ENCODE measurements at regions not wholly inside any gene's neighbourhood (a gene's known extent, or its start where the extent isn't known, plus 50 kb on each side); places are given as distances from the start of the nearest gene placed in this dataset.
"Not testable (repeated sequence)": the region's sequence is repeated elsewhere in the genome, so short reads cannot be mapped to it uniquely, and the experiment has no call there.

DNA sequence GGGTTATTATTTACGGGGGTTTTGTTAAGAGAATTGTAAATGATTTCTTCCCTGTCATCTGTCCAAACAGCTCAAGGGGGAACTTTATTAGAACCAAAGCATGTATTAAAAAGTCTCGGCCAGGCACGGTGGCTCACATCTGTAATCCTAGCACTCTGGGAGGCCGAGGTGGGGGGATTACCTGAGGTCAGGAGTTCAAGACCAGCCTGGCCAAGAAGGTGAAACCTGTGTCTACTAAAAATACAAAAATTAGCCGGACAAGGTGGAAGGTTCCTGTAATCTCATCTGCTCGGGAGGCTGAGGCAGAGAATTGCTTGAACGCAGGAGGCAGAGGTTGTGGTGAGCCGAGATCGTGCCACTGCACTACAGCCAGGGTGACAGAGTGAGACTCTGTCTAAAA lies 4486.6 kb upstream of the OR11H1 start:
- not testable (repeated sequence) for H3K4me1 Mint-ChIP-seq; H3K4me3 Mint-ChIP-seq; H3K27me3 Mint-ChIP-seq (ENCODE audit: low read depth); H3K27ac Mint-ChIP-seq
- Mint-ChIP-seq H3K36me3 (ENCODE audit: low read depth) (peaks cover 22% of the 10 kb centered on the region), H3K9me3 (peaks cover 62% of the 10 kb centered on the region)

DNA sequence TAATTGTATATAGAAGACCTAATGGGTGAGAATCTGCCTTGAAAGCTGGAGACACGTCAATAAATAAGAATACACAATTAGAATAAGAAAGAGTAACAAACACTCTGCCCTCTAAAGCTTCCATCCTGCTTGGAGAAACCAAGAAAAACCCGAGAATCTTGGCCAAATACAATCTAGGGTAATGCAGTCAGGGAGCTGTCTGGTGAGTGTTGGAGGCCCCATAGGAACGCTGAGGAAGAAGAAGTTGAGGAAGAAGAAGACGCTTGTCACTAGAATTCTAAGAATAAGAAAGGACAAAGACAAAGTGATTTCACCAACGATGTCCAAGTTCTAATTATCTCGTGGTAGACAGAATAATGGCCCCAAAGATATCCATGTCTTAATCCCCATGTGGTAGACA lies 4485.9 kb upstream of the OR11H1 start:
- TF ChIP-seq, protein P1, sequence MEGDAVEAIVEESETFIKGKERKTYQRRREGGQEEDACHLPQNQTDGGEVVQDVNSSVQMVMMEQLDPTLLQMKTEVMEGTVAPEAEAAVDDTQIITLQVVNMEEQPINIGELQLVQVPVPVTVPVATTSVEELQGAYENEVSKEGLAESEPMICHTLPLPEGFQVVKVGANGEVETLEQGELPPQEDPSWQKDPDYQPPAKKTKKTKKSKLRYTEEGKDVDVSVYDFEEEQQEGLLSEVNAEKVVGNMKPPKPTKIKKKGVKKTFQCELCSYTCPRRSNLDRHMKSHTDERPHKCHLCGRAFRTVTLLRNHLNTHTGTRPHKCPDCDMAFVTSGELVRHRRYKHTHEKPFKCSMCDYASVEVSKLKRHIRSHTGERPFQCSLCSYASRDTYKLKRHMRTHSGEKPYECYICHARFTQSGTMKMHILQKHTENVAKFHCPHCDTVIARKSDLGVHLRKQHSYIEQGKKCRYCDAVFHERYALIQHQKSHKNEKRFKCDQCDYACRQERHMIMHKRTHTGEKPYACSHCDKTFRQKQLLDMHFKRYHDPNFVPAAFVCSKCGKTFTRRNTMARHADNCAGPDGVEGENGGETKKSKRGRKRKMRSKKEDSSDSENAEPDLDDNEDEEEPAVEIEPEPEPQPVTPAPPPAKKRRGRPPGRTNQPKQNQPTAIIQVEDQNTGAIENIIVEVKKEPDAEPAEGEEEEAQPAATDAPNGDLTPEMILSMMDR (IDR thresholded peaks at IDR 0.05; ENCODE audit: unreplicated experiment in 3 of 3) = no peak
- no peak overlapping the region for H3K4me3 Mint-ChIP-seq
- H3K27ac Mint-ChIP-seq = no peak overlapping the region
- no peaks in the 10 kb centered on the region for H3K4me1 Mint-ChIP-seq
- no peaks in the 10 kb centered on the region for H3K27me3 Mint-ChIP-seq (ENCODE audit: low read depth)
- peaks cover 58% of the 10 kb centered on the region for H3K9me3 Mint-ChIP-seq
- peaks cover 20% of the 10 kb centered on the region for H3K36me3 Mint-ChIP-seq (ENCODE audit: low read depth)

DNA sequence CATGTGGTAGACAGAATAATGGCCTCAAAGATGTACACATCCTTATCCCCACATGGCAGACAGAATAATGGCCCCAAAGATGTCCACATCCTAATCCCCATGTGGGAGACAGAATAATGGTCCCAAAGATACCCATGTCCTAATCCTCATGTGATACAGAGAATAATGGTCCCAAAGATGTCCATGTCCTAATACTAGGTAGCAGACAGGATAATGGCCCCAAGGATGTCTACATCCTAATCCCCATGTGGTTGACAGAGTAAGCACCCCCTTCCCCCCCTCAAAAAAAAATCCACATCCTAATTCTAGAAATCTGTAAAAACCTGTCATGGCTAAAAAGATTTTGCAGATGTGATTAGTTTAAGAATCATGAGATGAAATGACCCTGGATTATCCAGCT lies 4484.7 kb upstream of the OR11H1 start:
- not testable (repeated sequence) for H3K27ac Mint-ChIP-seq; H3K4me3 Mint-ChIP-seq; H3K4me1 Mint-ChIP-seq; H3K27me3 Mint-ChIP-seq (ENCODE audit: low read depth)
- H3K9me3 Mint-ChIP-seq = peaks cover 48% of the 10 kb centered on the region
- H3K36me3 Mint-ChIP-seq (ENCODE audit: low read depth) = peaks cover 14% of the 10 kb centered on the region

DNA sequence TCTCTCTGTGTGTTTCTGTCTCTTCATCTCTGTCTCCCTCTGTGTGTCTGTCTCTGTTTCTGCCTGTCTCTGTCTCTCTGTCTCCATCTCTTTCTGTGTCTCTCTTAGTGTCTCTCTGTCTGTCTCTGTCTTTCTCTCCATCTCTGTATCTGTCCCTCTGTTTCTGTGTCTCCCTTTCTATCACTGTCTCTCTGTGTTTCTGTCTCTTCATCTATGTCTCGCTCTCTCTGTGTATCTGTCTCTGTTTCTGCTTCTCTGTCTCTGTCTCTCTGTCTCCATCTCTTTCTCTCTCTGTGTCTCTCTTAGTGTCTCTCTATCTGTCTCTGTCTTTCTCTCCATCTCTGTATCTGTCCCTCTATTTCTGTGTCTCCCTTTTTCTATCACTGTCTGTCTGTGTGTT lies 4479.1 kb upstream of the OR11H1 start:
- H3K27me3 Mint-ChIP-seq (ENCODE audit: low read depth) = not testable (repeated sequence)

DNA sequence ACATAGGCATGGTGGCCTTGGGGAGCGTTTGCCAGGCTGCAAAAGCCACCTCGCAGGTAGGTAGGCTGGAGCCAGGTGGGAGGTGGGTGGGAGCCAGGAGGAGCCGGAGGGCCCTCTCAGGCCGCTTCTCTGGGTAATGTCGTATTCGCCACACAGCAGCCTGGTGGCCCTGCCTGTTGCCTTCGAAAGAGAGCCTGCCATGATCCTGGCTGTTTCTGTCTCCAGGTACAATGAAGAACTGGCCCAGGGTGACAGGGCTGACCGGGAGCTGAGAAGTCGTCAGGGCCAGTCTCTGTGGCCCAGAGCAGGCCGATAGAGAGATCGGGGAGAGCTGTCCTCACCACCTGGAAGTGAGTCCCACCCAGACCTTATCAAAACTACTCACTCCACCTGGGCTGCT lies 4477.8 kb upstream of the OR11H1 start:
- H3K27me3 Mint-ChIP-seq (ENCODE audit: low read depth); H3K4me1 Mint-ChIP-seq; H3K27ac Mint-ChIP-seq; H3K4me3 Mint-ChIP-seq; H3K36me3 Mint-ChIP-seq (ENCODE audit: low read depth): not testable (repeated sequence)
- H3K9me3 Mint-ChIP-seq = peaks cover 33% of the 10 kb centered on the region

More for the DNA sequence above, 4479.1 kb upstream of the OR11H1 start:
- not testable (repeated sequence) for H3K36me3 Mint-ChIP-seq (ENCODE audit: low read depth); H3K4me3 Mint-ChIP-seq; H3K27ac Mint-ChIP-seq; H3K4me1 Mint-ChIP-seq
- peaks cover 24% of the 10 kb centered on the region for H3K9me3 Mint-ChIP-seq

DNA sequence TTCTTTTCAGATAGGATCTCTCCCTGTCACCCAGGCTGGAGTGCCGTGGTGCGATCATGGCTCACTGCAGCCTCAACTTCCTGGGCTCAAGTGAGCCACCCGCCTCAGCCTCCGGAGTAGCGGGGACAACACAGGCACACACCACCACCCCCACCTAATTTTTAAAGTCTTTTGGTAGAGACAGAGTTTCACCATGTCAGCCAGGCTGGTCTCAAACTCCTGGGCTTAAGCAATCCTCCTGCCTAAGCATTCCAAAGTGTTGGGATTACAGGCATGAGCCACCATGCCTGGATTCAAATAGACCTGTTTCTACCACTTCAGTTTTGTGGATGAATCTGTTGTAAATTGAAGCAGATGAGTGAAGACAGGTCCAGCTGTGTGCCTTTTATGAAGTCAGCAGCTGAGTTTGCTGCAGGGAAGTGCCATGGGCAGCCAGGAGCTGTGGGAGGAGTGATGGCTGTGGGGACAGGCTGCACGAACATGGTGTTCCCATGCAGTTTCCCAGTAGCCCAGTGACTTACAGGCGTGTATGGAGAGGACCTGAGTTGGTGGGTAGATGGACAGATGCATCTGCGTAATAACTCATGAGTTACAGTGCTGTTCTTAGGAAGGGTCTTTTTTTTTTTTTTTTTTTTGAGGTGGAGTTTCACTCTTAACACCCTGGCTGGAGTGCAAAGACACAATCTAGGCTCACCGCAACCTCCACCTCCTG lies 4476.4 kb upstream of the OR11H1 start:
- not testable (repeated sequence) for H3K27ac Mint-ChIP-seq; H3K4me1 Mint-ChIP-seq; H3K27me3 Mint-ChIP-seq (ENCODE audit: low read depth); H3K4me3 Mint-ChIP-seq
- H3K9me3 Mint-ChIP-seq = peaks cover 45% of the 10 kb centered on the region
- peaks cover 10% of the 10 kb centered on the region for H3K36me3 Mint-ChIP-seq (ENCODE audit: low read depth)

DNA sequence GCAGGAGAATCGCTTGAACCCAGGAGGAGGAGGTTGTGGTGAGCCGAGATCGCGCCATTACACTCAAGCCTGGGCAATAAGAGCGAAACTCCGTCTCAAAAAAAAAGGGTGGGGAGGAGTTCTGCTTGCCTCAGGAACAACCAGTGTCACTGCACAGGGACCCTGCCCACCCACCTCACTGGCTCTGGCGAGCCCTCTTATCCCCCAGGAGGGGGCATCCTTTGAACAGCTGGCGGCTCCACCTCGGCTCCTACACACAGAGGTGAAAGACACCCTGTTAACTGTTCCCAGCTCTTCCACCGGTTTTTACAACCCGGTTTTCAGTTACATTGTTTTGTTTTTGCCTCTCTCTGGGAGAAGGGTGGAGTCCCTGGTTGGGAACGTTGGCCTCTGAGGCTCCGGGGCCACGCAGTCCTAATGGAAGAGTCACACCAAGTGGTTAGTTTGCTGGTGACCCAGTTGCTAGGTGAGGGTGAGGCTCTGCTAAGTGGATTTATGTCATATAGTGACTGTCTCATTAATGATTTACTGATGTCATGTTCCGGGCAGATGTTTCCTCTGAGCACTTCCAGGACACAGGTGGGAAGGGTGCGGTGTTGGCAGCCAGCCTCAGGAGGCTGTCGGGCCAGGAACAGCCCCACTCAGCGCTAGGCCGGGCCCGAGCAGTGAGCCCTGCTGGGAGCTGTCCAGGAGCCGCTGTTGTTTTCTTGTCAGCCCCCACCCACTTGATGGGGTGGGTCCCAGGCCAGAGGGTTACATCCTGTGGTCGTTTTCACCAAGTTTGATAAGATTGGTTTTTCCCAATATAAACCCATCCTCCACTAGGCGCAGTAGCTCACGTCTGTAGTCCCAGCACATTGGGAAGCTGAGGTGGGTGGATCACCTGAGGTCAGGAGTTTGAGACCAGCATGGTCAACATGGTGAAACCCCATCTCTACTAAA lies 4474.3 kb upstream of the OR11H1 start:
- H3K27me3 Mint-ChIP-seq (ENCODE audit: low read depth); H3K4me3 Mint-ChIP-seq; H3K27ac Mint-ChIP-seq; H3K4me1 Mint-ChIP-seq: not testable (repeated sequence)
- Mint-ChIP-seq H3K9me3 (peaks cover 50% of the 10 kb centered on the region), H3K36me3 (ENCODE audit: low read depth) (peaks cover 14% of the 10 kb centered on the region)

DNA sequence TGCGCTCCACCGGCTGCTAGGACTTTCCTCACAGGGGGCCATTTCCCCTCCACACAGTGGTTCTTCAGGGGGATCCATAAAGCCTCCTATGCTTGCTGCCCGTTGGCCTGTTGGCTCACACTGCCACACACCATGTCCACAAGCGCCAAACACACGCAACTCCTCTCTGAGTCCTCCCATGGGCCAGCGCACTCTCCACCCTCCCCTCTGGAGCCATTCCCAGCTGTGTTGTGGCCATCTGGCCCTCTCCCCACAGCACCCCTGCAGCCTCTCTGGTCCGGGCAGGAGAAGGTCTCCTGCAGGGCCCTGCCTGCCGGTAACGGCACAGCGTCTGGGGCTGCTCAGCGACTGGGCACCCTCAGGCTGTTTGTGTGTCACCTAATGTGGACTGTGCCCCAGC lies 4473.3 kb upstream of the OR11H1 start:
- H3K27ac Mint-ChIP-seq; H3K36me3 Mint-ChIP-seq (ENCODE audit: low read depth); H3K4me3 Mint-ChIP-seq; H3K4me1 Mint-ChIP-seq; H3K27me3 Mint-ChIP-seq (ENCODE audit: low read depth): not testable (repeated sequence)
- H3K9me3 Mint-ChIP-seq = peaks cover 44% of the 10 kb centered on the region

DNA sequence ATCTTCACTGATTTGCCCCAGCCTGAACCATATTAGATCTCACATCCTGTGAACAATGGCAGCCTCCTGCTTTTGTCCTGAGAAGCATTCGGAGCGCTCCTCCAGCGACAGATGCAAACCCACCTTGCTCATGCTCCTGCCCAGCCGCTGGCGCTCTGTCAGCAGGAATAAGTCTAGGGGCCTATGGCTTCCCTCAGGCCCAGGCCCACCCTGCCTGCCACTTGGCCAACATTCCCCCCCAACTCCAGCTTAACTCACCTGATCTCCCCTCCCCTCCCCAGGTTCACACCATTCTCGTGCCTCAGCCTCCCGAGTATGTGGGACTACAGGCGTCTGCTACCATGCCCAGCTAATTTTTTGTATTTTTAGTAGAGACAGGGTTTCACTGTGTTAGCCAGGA lies 4472.8 kb upstream of the OR11H1 start:
- not testable (repeated sequence) for H3K27me3 Mint-ChIP-seq (ENCODE audit: low read depth); H3K36me3 Mint-ChIP-seq (ENCODE audit: low read depth); H3K4me3 Mint-ChIP-seq; H3K4me1 Mint-ChIP-seq; H3K27ac Mint-ChIP-seq
- peaks cover 44% of the 10 kb centered on the region for H3K9me3 Mint-ChIP-seq

DNA sequence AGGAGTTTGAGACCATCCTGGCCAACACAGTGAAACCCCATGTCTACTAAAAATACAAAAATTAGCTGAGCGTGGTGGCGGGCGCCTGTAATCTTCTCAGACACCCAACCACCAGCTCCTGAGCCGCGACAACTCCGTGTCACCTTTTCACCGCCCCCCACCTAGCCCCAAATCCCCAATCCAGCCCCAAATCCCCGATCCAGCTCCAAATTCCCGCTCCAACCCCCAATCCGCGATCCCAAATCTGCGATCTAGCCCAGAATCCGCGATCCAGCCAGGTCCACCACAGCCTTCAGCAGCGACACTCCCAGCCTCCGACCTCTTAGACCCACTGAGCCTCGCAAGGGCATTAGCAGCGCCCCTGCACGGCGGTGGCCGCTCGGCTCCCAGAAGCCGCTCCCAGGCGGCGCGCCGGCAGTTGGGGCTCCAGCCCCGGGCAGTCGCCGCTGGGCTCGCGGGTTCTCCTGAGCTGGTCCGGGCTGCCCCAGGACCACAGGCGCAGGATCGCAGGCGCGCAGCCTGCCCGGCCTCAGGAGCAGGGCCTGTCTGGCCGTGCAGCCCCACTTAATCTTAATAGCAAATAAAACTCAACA lies 4469.9 kb upstream of the OR11H1 start:
- H3K27me3 Mint-ChIP-seq (ENCODE audit: low read depth); H3K36me3 Mint-ChIP-seq (ENCODE audit: low read depth); H3K27ac Mint-ChIP-seq; H3K4me1 Mint-ChIP-seq; H3K4me3 Mint-ChIP-seq: not testable (repeated sequence)
- H3K9me3 Mint-ChIP-seq = peaks cover 53% of the 10 kb centered on the region

DNA sequence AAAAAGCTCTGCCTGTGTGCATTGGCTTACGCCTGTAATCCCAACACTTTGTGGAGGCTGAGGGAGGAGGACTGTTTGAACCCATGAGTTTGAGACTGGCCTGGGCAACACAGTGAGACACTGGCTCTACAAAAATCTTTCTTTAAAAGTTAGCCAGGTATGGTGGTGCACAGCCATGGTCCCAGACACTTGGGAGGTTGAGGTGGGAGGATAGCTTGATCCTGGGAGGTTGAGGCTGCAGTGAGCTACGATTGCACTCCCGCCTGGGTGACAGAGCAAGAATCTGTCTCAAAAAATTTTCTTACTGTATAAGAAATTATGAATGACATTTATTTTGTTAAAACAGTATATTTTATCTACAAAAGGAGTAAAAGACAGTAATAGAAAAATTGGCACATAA lies 4468.9 kb upstream of the OR11H1 start:
- not testable (repeated sequence) for H3K4me3 Mint-ChIP-seq; H3K36me3 Mint-ChIP-seq (ENCODE audit: low read depth); H3K27ac Mint-ChIP-seq; H3K27me3 Mint-ChIP-seq (ENCODE audit: low read depth); H3K4me1 Mint-ChIP-seq
- H3K9me3 Mint-ChIP-seq = peaks cover 58% of the 10 kb centered on the region

DNA sequence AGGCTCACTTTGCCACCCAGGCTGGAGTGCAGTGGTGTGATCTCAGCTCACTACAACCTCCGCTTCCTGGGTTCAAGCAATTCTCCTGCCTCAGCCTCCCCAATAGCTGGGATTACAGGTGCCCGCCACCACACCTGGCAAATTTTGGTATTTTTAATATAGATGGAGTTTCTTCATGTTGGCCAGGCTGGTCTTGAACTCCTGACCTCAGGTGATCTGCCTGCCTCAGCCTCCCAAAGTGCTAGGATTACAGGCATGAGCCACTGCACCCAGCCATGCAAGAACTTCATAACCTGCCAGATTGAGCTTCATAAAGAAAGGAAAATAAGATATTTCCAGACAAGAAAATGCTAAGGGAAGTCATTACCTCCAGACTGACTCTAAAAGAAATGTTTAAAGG lies 4467.2 kb upstream of the OR11H1 start:
- H3K4me3 Mint-ChIP-seq; H3K27me3 Mint-ChIP-seq (ENCODE audit: low read depth); H3K4me1 Mint-ChIP-seq; H3K27ac Mint-ChIP-seq; H3K36me3 Mint-ChIP-seq (ENCODE audit: low read depth): not testable (repeated sequence)
- peaks cover 61% of the 10 kb centered on the region for H3K9me3 Mint-ChIP-seq

DNA sequence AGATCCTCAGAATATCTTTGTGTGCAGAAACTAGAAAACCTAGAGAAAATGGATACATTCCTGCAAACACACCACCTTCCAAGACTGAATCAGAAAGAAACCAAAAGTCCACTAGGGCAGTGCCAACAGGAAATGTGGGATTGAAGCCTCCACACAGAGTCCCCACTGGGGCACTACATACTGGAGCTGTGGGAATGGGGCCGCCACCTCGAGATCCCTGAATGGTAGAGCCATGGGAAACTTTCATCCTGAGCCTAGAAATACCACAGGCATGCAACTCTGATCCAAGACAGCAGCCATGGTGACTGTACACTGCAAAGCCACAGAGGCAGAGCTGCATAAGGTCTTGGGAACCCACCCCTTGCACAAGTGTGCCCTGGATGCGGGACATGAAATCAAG lies 4465.5 kb upstream of the OR11H1 start:
- peaks cover 63% of the 10 kb centered on the region for H3K9me3 Mint-ChIP-seq

More for the DNA sequence above, 4465.5 kb upstream of the OR11H1 start:
- H3K4me1 Mint-ChIP-seq; H3K27ac Mint-ChIP-seq; H3K27me3 Mint-ChIP-seq (ENCODE audit: low read depth); H3K36me3 Mint-ChIP-seq (ENCODE audit: low read depth); H3K4me3 Mint-ChIP-seq: not testable (repeated sequence)

All from nephron (organoid).